ENCODE measurements at regions not wholly inside any gene's neighbourhood (a gene's known extent, or its start where the extent isn't known, plus 50 kb on each side); places are given as distances from the start of the nearest gene placed in this dataset.

DNA sequence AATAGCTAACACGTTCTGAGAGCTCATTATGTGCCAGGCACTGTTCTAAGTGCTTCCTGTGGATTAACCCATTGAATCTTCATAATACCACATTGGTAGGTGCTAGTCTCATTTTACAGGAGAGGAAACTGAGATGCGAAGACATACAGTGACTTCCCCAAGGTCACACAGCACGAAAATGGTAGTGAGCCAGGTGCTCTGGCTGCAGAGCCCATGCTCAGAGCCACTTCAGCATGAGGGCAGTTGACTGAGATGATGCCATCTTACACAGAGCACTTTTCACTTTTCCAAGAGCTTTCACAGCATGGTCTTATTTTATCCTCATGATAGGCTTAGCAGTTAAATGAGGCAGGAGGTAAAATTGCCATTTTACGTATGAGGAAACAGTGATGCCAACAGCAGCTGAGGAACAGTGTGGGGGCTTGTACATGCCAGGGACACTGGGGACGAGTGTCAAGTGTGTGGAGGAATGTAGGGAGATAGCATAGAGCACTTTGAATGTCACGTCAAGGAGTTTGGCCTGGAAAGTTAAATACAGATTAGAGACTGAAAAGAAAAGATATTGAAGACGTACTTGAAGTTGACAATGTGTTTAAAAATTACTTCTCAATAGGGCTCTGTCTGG is 180.0 kb downstream of the KIF4B start:
- TF ChIP-seq CTCF (IDR thresholded peaks at IDR 0.05; ENCODE audit: borderline replicate concordance, extremely low read depth, low read length, poor library complexity, severe bottlenecking), result no peak
- TF ChIP-seq EZH2 (IDR thresholded peaks at IDR 0.05; ENCODE audit: borderline replicate concordance, low read depth, low read length, severe bottlenecking), result no peak

All from DND-41 (cell line).